K562 (cell line): ENCODE measurements at regions not wholly inside any gene's neighbourhood (a gene's known extent, or its start where the extent isn't known, plus 50 kb on each side); places are given as distances from the start of the nearest gene placed in this dataset.

Source experiments
- DNMT1 ChIP-seq: fragments of 450-650 bp; IDR thresholded peaks from 2 replicates; pipeline ENCODE4 v1.6.1; 2016; ENCODE audit warnings: antibody characterized with exemption, mild to moderate bottlenecking
- FOXA1 ChIP-seq: fragments of 450-650 bp; IDR thresholded peaks from 2 replicates; pipeline ENCODE4 v1.6.1; 2016; ENCODE audit warnings: mild to moderate bottlenecking, borderline replicate concordance
- GATA2 ChIP-seq: sonication (generic); formaldehyde crosslinking; IDR thresholded peaks from 2 replicates; pipeline ENCODE4 v1.4.0; 2020; ENCODE audit warnings: mild to moderate bottlenecking, missing genetic modification reagents
- IFI16 ChIP-seq: fragments of 250-450 bp; sonication (Bioruptor Pico); IDR thresholded peaks from 2 replicates; pipeline ENCODE4 v2.1.2; 2022; ENCODE audit warnings: mild to moderate bottlenecking, inconsistent platforms
- KLF6 ChIP-seq: fragments of 250-450 bp; sonication (Bioruptor Pico); IDR thresholded peaks from 2 replicates; pipeline ENCODE4 v1.4.0; 2020; ENCODE audit warnings: mild to moderate bottlenecking, moderate library complexity, borderline replicate concordance
- MYC ChIP-seq, 2 experiments: fragments of 250-450 bp in 1 of 2; sonication (Bioruptor Pico) in 1 of 2; IDR thresholded peaks; 2 replicates each; pipeline versions ENCODE4 v1.5.1 to v1.6.1; 2012 to 2021; ENCODE audit warnings: low read depth in 2 of 2, borderline replicate concordance in 1 of 2, improper control_type of control experiment in 1 of 2, low read length in 1 of 2, mild to moderate bottlenecking in 1 of 2, moderate library complexity in 1 of 2
- RB1 ChIP-seq: fragments of 450-650 bp; IDR thresholded peaks from 2 replicates; pipeline ENCODE4 v1.6.1; 2017; ENCODE audit warnings: low read depth, mild to moderate bottlenecking
- SRF ChIP-seq, 2 experiments: fragments of 250-450, 450-650 bp in 1 of 2; sonication (Bioruptor Pico) in 1 of 2; sonication (generic) in 1 of 2; formaldehyde crosslinking; IDR thresholded peaks; 2 replicates each; pipeline versions ENCODE4 v1.5.0 to v1.5.1; 2020 to 2022; ENCODE audit warnings: mild to moderate bottlenecking in 1 of 2, missing genetic modification reagents in 1 of 2
- TBL1XR1 ChIP-seq, 2 experiments: IDR thresholded peaks; 2 replicates each; pipeline ENCODE4 v1.6.1; 2012; ENCODE audit warnings: improper control_type of control experiment in 2 of 2, low read length in 2 of 2, mild to moderate bottlenecking in 1 of 2
- U2AF2 ChIP-seq: fragments of 200-400 bp; formaldehyde crosslinking; optimal IDR thresholded peaks from 2 replicates; pipeline ENCODE3; 2017; ENCODE audit warnings: low read depth, mild to moderate bottlenecking, low read length
- XRCC4 ChIP-seq: IDR thresholded peaks from one replicate; pipeline ENCODE4 v1.6.1; 2011; ENCODE audit not compliant: insufficient read depth, insufficient read length; ENCODE audit errors: extremely low read depth
- ZNF436 ChIP-seq: fragments of 250-450, 450-650 bp; sonication (Bioruptor Pico); formaldehyde crosslinking; IDR thresholded peaks from 2 replicates; pipeline ENCODE4 v1.7.0; 2020; ENCODE audit warnings: mild to moderate bottlenecking
- TF ChIP-seq, protein P1 (sequence below), 2 experiments: fragments of 450-650 bp in 1 of 2; sonication (generic) in 1 of 2; formaldehyde crosslinking in 1 of 2; IDR thresholded peaks; 2 replicates each; pipeline versions ENCODE4 v1.7.1 to v1.9.0; 2016 to 2022; ENCODE audit warnings: inconsistent platforms in 1 of 2, mild to moderate bottlenecking in 1 of 2, missing genetic modification reagents in 1 of 2
- TF ChIP-seq, protein P2 (sequence below), 2 experiments: fragments of 450-650 bp; conservative IDR thresholded peaks; 2 replicates each; pipeline ENCODE4 v1.6.1; 2017; ENCODE audit warnings: mild to moderate bottlenecking in 2 of 2, moderate library complexity in 2 of 2
- TF ChIP-seq, protein P3 (sequence below): fragments of 450-650 bp; IDR thresholded peaks from 2 replicates; pipeline ENCODE4 v1.6.1; 2016

DNA sequence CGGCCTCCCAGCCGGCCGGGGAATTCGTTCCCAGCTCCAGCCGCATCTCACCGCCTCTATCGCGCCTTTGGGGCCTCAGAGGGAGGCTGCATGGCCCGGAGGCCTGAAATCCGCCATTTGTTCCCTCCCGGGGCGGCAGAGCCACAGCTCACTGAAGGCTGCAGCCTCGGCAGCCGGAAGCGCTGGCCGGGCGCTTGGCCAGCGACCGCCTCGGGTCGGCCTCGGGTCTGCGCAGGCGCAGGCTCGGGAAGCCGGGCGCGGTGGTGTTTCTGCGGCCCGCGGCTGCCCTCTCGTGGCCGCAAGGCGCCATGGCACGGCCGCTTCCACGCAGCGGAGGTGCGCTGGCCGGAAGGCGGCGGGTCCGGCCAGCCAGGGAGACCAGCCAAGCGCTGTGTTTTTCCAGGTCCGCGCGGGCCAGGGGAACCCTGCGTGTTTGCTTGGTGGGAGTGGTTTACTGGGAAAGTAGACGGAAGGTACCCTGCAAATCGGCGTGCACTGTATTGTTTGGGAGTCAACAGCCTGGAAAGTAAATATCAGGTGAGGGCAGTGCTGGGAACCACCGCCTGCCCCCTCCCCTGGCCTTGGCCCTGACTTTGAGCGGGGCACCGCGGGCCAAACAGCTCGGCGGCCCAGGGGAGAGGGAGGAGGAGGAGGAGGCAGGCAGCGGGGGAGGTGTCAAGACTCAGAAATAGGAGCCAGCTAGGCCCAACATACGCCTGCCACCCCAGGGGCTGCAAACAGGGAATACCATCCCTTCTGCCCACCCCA is 52.7 kb upstream of the CD34 start (continued):
- TF ChIP-seq, protein P1, sequence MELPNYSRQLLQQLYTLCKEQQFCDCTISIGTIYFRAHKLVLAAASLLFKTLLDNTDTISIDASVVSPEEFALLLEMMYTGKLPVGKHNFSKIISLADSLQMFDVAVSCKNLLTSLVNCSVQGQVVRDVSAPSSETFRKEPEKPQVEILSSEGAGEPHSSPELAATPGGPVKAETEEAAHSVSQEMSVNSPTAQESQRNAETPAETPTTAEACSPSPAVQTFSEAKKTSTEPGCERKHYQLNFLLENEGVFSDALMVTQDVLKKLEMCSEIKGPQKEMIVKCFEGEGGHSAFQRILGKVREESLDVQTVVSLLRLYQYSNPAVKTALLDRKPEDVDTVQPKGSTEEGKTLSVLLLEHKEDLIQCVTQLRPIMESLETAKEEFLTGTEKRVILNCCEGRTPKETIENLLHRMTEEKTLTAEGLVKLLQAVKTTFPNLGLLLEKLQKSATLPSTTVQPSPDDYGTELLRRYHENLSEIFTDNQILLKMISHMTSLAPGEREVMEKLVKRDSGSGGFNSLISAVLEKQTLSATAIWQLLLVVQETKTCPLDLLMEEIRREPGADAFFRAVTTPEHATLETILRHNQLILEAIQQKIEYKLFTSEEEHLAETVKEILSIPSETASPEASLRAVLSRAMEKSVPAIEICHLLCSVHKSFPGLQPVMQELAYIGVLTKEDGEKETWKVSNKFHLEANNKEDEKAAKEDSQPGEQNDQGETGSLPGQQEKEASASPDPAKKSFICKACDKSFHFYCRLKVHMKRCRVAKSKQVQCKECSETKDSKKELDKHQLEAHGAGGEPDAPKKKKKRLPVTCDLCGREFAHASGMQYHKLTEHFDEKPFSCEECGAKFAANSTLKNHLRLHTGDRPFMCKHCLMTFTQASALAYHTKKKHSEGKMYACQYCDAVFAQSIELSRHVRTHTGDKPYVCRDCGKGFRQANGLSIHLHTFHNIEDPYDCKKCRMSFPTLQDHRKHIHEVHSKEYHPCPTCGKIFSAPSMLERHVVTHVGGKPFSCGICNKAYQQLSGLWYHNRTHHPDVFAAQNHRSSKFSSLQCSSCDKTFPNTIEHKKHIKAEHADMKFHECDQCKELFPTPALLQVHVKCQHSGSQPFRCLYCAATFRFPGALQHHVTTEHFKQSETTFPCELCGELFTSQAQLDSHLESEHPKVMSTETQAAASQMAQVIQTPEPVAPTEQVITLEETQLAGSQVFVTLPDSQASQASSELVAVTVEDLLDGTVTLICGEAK (IDR thresholded peaks at IDR 0.05), result peak; percentile 62
- TF ChIP-seq, protein P1 (CRISPR knock-in tag; IDR thresholded peaks at IDR 0.05), result peak; percentile 40; the same call in 1 of the 2 replicates
- TF ChIP-seq, protein P2, sequence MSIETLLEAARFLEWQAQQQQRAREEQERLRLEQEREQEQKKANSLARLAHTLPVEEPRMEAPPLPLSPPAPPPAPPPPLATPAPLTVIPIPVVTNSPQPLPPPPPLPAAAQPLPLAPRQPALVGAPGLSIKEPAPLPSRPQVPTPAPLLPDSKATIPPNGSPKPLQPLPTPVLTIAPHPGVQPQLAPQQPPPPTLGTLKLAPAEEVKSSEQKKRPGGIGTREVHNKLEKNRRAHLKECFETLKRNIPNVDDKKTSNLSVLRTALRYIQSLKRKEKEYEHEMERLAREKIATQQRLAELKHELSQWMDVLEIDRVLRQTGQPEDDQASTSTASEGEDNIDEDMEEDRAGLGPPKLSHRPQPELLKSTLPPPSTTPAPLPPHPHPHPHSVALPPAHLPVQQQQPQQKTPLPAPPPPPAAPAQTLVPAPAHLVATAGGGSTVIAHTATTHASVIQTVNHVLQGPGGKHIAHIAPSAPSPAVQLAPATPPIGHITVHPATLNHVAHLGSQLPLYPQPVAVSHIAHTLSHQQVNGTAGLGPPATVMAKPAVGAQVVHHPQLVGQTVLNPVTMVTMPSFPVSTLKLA (conservative IDR thresholded peaks at IDR 0.05), result 0 out of 4 replicates have a peak, but pooled peaks of 1 of the 2 experiments have one; percentile 6
- TF ChIP-seq XRCC4 (no peak), IFI16 (no peak), KLF6 (CRISPR knock-in tag) (no peak; the same call in 1 of the 2 replicates), SRF (CRISPR knock-in tag; IDR thresholded peaks at IDR 0.05) (0 out of 4 replicates have a peak, but pooled peaks of 1 of the 2 experiments have one; percentile 44), DNMT1 (no peak), TBL1XR1 (IDR thresholded peaks at IDR 0.05; ENCODE audit: low read length in 2 of 2) (no peak; a peak in 1 of 4 replicates), ZNF436 (CRISPR knock-in tag) (no peak), GATA2 (no peak), MYC (IDR thresholded peaks at IDR 0.05; ENCODE audit: low read depth, low read length) (peak; percentile 65), MYC (CRISPR knock-in tag; IDR thresholded peaks at IDR 0.05; ENCODE audit: borderline replicate concordance, low read depth) (no peak; the same call in 1 of the 2 replicates), FOXA1 (no peak), RB1 (peak; percentile 99), U2AF2 (no peak)
- TF ChIP-seq, protein P3, sequence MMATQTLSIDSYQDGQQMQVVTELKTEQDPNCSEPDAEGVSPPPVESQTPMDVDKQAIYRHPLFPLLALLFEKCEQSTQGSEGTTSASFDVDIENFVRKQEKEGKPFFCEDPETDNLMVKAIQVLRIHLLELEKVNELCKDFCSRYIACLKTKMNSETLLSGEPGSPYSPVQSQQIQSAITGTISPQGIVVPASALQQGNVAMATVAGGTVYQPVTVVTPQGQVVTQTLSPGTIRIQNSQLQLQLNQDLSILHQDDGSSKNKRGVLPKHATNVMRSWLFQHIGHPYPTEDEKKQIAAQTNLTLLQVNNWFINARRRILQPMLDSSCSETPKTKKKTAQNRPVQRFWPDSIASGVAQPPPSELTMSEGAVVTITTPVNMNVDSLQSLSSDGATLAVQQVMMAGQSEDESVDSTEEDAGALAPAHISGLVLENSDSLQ, result no peak
